ENCODE measurements at regions not wholly inside any gene's neighbourhood (a gene's known extent, or its start where the extent isn't known, plus 50 kb on each side); places are given as distances from the start of the nearest gene placed in this dataset.

GRCh38 chr10:78755877-78756455, 312.8 kb upstream of the ZMIZ1 start:
- DNase-seq = no peak

- no peak for DNase-seq
These were observed 312.0 kb upstream of the ZMIZ1 start for GRCh38 chr10:78756604-78757343.

- DNase-seq = no peak
These were observed 311.3 kb upstream of the ZMIZ1 start for GRCh38 chr10:78757344-78757925.

- DNase-seq = no peak
These were observed 310.6 kb upstream of the ZMIZ1 start for GRCh38 chr10:78758176-78758575.

GRCh38 chr10:78759456-78760120, 309.2 kb upstream of the ZMIZ1 start:
- no peak for DNase-seq

- DNase-seq = no peak
These were observed 308.1 kb upstream of the ZMIZ1 start for GRCh38 chr10:78760463-78761310.

- DNase-seq = no peak
These were observed 307.4 kb upstream of the ZMIZ1 start for GRCh38 chr10:78761311-78761781.

- no peak for DNase-seq
These were observed 306.6 kb upstream of the ZMIZ1 start for GRCh38 chr10:78762086-78762630.

GRCh38 chr10:78763234-78763633, 305.5 kb upstream of the ZMIZ1 start:
- DNase-seq = no peak

GRCh38 chr10:78763651-78764395, 304.9 kb upstream of the ZMIZ1 start:
- peak in 1 of 2 donors; percentile 60 for DNase-seq

GRCh38 chr10:78764436-78764835, 304.3 kb upstream of the ZMIZ1 start:
- no peak for DNase-seq

- no peak for DNase-seq
These were observed 303.8 kb upstream of the ZMIZ1 start for GRCh38 chr10:78764846-78765430.

GRCh38 chr10:78765726-78766335, 302.9 kb upstream of the ZMIZ1 start:
- DNase-seq = no peak

GRCh38 chr10:78766603-78767002, 302.2 kb upstream of the ZMIZ1 start:
- DNase-seq = no peak

- DNase-seq = no peak
These were observed 300.5 kb upstream of the ZMIZ1 start for GRCh38 chr10:78768041-78768835.

- no peak for DNase-seq
These were observed 299.9 kb upstream of the ZMIZ1 start for GRCh38 chr10:78768876-78769275.

- DNase-seq = no peak
These were observed 299.2 kb upstream of the ZMIZ1 start for GRCh38 chr10:78769526-78769925.

- DNase-seq = no peak
These were observed 298.3 kb upstream of the ZMIZ1 start for GRCh38 chr10:78770167-78771090.

Data from right lung (tissue), 2 donors.